Activated B cell treated with CpG ODN at 0.5 μM for 24 hours (primary cell): ENCODE measurements at regions not wholly inside any gene's neighbourhood (a gene's known extent, or its start where the extent isn't known, plus 50 kb on each side); places are given as distances from the start of the nearest gene placed in this dataset.
"Not testable (repeated sequence)": the region's sequence is repeated elsewhere in the genome, so short reads cannot be mapped to it uniquely, and the experiment has no call there.

ENCODE experiments used
- ATAC-seq: fragments of 200-7000 bp; cut with Tn5 transposase; one replicate; pipeline ENCODE4 v1.10.0; 2021; ENCODE audit warnings: low read depth, mild to moderate bottlenecking, moderate library complexity
- CTCF ChIA-PET: fragments of 350-600 bp; sonication (Branson Sonifier 250); formaldehyde crosslinking; loops from one replicate; lab custom pipeline; 2021; ENCODE audit warnings: antibody characterized with exemption; lab: Charles Lee
- POLR2A ChIA-PET: fragments of 350-600 bp; sonication (Branson Sonifier 250); formaldehyde crosslinking; loops from one replicate; lab custom pipeline; 2021; ENCODE audit warnings: antibody characterized with exemption; lab: Charles Lee
- DNase-seq: peaks from one replicate; pipeline ENCODE4 v3.0.0; 2022
- H3K27ac Mint-ChIP-seq: one replicate; pipeline ENCODE4 v1.8.0; 2020; ENCODE audit warnings: mixed read lengths
- H3K27me3 Mint-ChIP-seq: one replicate; pipeline ENCODE4 v1.8.0; 2021; ENCODE audit warnings: mixed read lengths
- H3K36me3 Mint-ChIP-seq: one replicate; pipeline ENCODE4 v1.8.0; 2021; ENCODE audit warnings: low read depth, mixed read lengths
- H3K4me1 Mint-ChIP-seq: one replicate; pipeline ENCODE4 v1.8.0; 2021; ENCODE audit warnings: mixed read lengths
- H3K4me3 Mint-ChIP-seq: one replicate; pipeline ENCODE4 v1.8.0; 2020; ENCODE audit warnings: mild to moderate bottlenecking, mixed read lengths
- H3K9me3 Mint-ChIP-seq: one replicate; pipeline ENCODE4 v1.8.0; 2020; ENCODE audit warnings: mixed read lengths
- CTCF ChIP-seq: fragments of 200-600 bp; IDR thresholded peaks from one replicate; pipeline ENCODE4 v1.8.0; 2022; ENCODE audit warnings: antibody characterized with exemption, mild to moderate bottlenecking
- intact Hi-C: fragments of 100-400 bp; cut with micrococcal nuclease; formaldehyde crosslinking; loops from one replicate; pipeline ENCODE4 v1.15.1; 2024

GRCh38 chr22:47616396-47617020, 854.1 kb downstream of the TBC1D22A start:
- Mint-ChIP-seq H3K36me3 (no peaks in the 10 kb centered on the region), H3K9me3 (no peaks in the 10 kb centered on the region), H3K27ac (no peak overlapping the region), H3K4me1 (no peaks in the 10 kb centered on the region), H3K27me3 (peaks cover 6% of the 10 kb centered on the region), H3K4me3 (no peak overlapping the region)
- peak; percentile 7 for DNase-seq
- no peak for TF ChIP-seq CTCF
- ChIA-PET POLR2A (no interaction called here), CTCF (no interaction called here)
- intact Hi-C loops = no loop called here
- no peak for ATAC-seq

GRCh38 chr22:47615051-47615450, 852.6 kb downstream of the TBC1D22A start:
- TF ChIP-seq CTCF = no peak
- no peaks in the 10 kb centered on the region for H3K4me1 Mint-ChIP-seq
- ATAC-seq (no peak), DNase-seq (no peak)
- ChIA-PET CTCF (no interaction called here), POLR2A (no interaction called here)
- H3K9me3 Mint-ChIP-seq = no peaks in the 10 kb centered on the region
- H3K36me3 Mint-ChIP-seq = no peaks in the 10 kb centered on the region
- H3K4me3 Mint-ChIP-seq = no peak overlapping the region
- intact Hi-C loops = no loop called here
- H3K27ac Mint-ChIP-seq = no peak overlapping the region
- peaks cover 6% of the 10 kb centered on the region for H3K27me3 Mint-ChIP-seq

- no peak overlapping the region for H3K27ac Mint-ChIP-seq
- no peaks in the 10 kb centered on the region for H3K4me1 Mint-ChIP-seq
- ChIA-PET POLR2A (no interaction called here), CTCF (no interaction called here)
- H3K4me3 Mint-ChIP-seq = no peak overlapping the region
- DNase-seq (no peak), ATAC-seq (no peak)
- H3K36me3 Mint-ChIP-seq = no peaks in the 10 kb centered on the region
- TF ChIP-seq CTCF = no peak
- H3K9me3 Mint-ChIP-seq = no peaks in the 10 kb centered on the region
- intact Hi-C loops = no loop called here
- H3K27me3 Mint-ChIP-seq = peaks cover 11% of the 10 kb centered on the region
Observed at GRCh38 chr22:47613606-47614350, 851.3 kb downstream of the TBC1D22A start.

- CTCF ChIA-PET, H3K4me3 Mint-ChIP-seq, POLR2A ChIA-PET, H3K4me1 Mint-ChIP-seq, H3K27ac Mint-ChIP-seq, ATAC-seq, H3K27me3 Mint-ChIP-seq, H3K9me3 Mint-ChIP-seq, intact Hi-C loops, H3K36me3 Mint-ChIP-seq, DNase-seq: not testable (repeated sequence)
Observed at GRCh38 chr22:47613181-47613580, 850.7 kb downstream of the TBC1D22A start.

GRCh38 chr22:47612311-47612910, 850.0 kb downstream of the TBC1D22A start:
- CTCF ChIA-PET = no interaction called here
- intact Hi-C loops = no loop called here
- no peak for DNase-seq
- no peak overlapping the region for H3K27ac Mint-ChIP-seq
- no peak for ATAC-seq
- no peak for TF ChIP-seq CTCF
- no peaks in the 10 kb centered on the region for H3K4me1 Mint-ChIP-seq
- no peaks in the 10 kb centered on the region for H3K36me3 Mint-ChIP-seq
- peaks cover 10% of the 10 kb centered on the region for H3K27me3 Mint-ChIP-seq
- H3K4me3 Mint-ChIP-seq = no peak overlapping the region
- no peaks in the 10 kb centered on the region for H3K9me3 Mint-ChIP-seq
- POLR2A ChIA-PET = no interaction called here
